Renal pelvis (tissue), 1 donor: ENCODE measurements at regions not wholly inside any gene's neighbourhood (a gene's known extent, or its start where the extent isn't known, plus 50 kb on each side); places are given as distances from the start of the nearest gene placed in this dataset.

ENCODE experiments used
- DNase-seq: peaks from one replicate; pipeline ENCODE4 v3.0.0-alpha.2; 2013

- no peak for DNase-seq
Measured at GRCh38 chr10:78319841-78320240, 286.2 kb downstream of the RPS24 start.

DNA sequence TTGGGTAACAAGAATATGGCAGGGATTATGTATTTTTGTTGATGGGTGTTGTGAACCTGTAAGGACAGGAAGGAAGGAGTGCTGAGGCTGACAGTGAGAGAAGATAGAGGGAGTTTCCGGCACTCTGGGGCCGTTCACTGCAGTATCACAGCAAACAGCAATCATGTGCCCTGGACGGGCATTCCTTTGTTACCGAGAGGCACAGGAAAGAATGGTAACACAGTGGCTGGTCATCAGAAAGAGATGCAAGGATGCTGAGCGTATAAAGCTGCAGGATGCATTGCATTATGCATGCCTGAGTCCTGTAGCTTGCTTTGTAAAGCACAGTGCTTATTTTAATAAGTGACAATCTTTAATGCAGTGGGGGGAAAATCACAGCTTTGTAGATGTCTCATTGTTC, 286.8 kb downstream of the RPS24 start:
- DNase-seq = no peak

GRCh38 chr10:78321000-78321399, 287.3 kb downstream of the RPS24 start:
- no peak for DNase-seq

DNA sequence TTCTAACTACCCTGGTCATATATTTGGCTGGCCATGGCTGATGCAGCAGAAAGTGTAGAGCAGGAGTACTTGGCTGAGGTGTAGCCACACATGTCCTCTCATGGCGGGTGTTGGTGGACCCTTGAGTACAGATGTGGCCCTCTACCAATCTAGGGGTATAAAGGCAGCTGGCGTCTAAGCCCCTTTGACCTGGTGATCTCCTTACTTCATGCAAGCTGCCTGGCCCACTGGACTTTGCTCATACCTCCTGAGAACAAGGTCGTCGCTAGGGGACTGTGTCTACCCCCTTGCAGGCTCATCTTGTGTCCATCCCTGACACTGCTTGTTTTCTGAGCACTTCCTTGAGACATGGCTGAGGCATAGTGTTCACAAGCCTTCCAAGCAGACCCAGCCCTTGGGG, 287.8 kb downstream of the RPS24 start:
- no peak for DNase-seq

- DNase-seq = no peak
Measured at GRCh38 chr10:78326372-78326771, 292.7 kb downstream of the RPS24 start.

- DNase-seq = no peak
Measured at GRCh38 chr10:78327778-78328591, 294.3 kb downstream of the RPS24 start.

DNA sequence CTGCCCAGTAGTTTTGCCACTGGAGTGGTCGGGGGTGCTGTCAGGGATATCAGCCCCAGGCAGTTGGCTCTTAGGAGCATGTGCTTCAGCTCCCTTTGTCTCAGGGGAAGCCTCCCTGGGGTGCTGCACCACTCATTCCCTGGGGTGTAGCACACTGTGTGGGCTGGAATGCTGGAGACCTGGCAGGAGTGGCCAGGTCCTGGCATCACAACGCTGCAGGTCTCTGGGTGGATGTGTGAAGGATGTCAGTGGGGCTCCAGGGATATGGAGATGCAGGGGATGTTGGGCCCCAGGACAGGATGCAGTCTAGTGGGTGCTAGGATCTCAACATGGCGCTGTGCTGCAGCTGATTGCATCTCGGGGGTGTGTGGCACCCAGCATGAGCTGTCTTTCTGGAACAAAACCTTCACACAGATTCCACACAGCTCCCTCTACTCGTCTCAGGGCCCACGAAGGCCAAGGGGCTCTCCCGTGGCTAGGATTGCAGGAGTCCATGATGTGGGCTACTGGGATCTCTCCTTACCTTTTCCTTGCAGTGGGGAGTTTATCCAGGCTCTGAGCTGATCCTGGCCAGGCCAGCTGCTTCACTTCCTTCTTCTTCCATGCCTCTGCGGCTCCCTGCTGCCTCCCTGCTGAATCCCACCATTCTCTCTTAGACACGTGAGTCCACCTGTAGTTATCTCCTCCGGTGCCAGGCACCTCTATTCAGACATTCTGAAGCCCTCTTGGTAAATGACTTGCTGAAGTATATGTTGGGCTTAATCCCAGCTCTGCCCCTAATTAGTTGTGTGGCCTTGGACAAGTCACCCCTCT, 295.1 kb downstream of the RPS24 start:
- DNase-seq = no peak

- no peak for DNase-seq
Measured at GRCh38 chr10:78330884-78331283, 297.2 kb downstream of the RPS24 start.

- DNase-seq = no peak
Measured at GRCh38 chr10:78331391-78331922, 297.8 kb downstream of the RPS24 start.

DNA sequence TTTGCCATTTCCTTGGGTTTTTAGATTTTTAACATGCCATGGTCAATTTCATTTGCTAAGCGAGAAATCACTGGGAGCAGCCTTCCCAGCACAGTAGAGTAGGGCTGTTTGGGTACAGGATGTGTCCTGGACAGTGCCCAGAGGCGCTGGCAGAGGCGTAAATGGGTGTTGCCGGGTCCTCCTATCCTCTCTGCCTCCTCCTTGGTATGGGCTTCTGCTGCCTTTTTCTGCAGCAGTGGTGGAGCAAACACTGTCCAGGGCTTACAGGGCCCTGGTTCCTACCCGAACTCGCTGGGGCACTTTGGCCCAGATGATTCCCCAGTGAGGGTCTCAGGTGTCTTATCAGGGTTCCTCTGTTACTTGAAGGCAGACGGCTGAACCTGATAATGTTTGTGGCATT, 298.3 kb downstream of the RPS24 start:
- DNase-seq = no peak

DNA sequence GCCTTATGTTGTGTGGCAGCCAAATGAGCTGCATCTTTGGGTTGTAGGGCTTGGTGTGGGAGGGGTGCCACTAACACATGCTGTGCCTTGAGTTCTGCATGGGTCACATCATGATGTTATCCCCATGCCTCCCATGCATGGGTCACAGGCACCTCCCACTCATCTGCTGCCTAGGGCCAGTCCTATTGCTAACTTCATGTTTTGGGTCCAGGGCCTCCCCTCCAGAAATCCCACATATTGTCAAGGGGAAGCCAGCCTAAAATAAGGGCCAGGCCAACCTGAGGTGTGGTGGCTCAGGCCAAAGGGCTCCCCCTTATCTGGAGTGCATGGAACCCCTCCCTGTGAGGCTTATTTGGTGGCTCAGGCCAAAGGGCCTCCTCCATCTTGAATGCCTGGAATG, 299.0 kb downstream of the RPS24 start:
- no peak for DNase-seq

DNA sequence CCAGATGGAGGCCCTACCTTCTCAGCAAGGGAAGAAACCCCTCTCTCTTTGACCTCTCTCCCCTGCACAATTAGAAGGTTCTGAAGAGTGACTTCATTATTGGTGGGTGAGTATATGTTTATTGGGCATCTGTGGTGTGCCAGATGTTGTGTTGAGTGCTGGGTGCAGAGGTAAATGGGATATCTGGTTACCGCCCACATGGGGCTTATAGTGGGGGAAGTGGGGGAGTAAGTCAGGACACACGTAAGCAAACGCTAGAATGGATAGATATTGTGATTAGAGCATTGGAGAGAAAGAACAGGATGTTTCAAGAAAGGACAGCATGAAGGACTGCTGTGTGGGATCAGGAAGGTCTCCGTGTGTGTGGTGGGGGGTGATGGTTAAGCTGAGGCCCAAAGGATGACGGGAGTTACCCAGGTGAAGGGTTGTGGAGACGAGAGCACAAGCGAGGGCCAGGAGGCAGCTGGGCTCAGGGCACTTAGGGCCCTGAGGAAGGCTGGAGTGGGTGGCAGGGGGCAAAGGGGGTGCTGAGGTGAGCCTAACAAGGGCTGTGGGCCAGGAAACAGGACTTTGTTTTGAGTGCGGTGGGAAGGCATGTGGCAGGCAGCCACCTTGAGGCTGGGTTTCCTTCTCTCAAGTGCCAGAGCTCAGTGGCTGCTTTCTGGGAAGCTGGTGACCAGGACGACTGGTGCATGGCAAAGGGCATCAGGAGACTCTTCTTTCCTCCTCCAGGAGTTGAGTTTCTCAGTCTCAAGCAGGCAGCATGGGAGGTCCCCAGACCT, 299.9 kb downstream of the RPS24 start:
- no peak for DNase-seq

DNA sequence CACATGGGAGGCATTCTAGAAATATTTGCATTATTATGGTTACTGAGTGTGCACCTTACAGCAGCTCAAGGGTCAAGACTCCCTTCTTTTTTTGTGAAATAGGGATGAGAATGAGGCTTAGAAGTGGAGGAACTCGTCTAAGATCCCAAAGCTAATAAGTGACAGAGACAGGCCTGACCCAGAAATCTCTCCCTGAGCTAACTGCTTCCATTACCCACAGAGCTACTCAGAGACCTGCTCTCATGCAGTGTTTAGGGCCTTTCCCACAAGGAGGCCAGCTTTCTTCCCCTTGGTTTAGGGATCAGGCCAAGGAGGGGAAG, 301.7 kb downstream of the RPS24 start:
- DNase-seq = no peak

DNA sequence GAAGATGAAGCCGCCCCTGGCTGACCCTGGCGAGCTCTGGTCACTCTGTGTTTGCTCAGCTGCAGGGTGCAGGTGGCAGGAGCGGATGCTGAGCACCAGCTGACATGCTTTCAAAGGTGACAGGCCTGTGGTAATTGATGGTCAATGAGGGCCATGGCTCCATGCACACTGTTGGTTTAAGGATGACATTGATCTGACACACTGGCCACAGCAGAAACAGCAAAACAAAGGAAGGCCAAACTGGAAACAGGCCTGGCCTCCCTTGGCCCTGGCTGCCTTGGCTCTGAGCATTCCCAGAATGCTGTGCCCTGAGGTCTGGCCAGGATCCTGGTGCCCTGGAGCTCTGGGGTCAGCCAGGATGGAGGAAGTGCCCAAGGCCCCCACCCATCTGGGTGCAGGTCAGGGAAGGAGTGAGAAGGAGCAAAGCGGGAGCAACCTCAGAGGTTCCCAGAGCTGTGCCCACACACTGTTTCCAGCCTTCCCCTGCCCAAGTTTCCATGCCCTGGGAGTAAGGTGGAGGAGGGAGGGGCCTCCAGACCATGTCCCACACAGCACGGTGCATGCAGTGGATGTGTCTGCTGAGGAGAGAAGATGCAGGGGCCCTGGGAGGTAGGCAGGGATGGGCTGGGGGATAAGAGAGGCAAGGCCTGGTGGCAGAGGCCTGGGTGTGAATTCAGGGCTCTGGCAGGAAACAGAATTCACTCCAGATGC, 302.2 kb downstream of the RPS24 start:
- no peak for DNase-seq

- no peak for DNase-seq
Measured at GRCh38 chr10:78336402-78336791, 302.7 kb downstream of the RPS24 start.

DNA sequence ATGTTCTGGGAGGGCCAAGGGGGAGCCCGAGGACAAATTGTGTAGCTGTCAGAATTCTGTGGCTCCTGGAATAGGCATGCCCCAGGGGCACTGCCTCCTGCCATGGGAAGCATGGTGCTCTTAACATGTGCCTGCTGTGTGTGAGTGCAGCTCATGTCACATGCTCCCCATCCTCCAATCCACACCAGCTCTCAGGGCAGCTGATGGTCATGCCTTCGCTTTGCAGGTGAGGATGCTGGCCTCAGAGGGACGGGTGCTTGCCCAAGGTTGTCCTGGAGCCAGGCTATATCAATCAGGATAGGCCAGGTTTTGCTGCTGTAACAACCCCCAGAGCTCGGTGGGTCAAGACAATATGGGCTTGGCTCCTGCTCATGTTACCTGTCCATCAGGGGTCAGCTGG, 303.4 kb downstream of the RPS24 start:
- DNase-seq = no peak

DNA sequence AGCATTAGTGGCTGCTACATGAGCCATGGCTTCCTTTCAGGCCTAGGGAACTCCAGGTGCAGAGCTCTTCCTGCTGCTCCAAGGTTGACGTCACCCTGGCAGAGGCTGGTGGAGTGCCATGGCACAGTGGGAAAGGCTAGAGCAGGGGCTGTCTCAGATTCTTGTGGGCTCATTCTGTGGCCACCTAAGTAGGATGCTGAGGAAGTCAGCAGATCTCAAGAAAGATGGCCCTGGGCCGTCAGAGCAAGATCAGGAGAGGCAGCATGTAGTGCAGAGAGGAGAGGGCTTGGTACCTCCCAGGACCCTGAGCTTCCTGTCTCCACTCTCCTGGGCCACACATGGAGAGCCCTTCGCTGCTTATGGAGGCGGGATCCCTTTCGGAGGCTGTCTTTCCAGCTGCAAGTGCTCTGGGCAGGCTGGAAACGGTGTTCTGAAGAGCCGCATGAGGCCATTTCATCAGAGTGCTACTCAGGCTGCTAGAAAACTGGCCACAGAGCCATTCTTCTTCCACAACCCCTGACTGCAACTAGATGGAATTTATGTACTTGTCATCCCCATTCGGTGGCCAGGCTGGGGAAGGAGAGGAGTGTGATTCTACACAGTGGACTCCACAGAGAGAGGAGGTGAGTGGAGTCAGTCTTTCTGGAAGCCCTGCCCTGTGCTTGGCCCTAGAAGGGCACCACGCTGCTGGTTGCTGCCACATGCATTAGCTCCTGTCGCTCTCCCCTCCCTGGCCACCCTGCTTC, 304.2 kb downstream of the RPS24 start:
- DNase-seq = no peak

DNA sequence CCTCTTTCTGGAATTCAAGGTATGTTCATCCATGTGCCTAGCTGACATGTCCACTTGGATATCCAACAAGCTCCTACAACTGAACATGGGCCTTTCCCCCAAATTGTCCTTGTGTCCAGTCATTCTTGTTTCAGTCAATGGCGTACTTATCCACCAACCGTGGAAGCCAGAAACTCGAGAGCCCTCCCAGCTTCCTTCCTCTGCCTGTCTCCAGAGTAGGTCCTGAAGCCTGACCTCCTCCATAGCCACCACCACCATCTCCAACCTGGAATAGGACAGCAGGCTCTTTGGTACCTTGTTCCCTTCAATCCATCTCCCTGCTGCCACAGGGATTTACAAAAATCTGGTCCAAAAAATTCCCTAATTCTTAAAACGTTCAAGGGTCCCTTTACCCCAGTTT, 305.1 kb downstream of the RPS24 start:
- DNase-seq = no peak

GRCh38 chr10:78339251-78339650, 305.6 kb downstream of the RPS24 start:
- no peak for DNase-seq

DNA sequence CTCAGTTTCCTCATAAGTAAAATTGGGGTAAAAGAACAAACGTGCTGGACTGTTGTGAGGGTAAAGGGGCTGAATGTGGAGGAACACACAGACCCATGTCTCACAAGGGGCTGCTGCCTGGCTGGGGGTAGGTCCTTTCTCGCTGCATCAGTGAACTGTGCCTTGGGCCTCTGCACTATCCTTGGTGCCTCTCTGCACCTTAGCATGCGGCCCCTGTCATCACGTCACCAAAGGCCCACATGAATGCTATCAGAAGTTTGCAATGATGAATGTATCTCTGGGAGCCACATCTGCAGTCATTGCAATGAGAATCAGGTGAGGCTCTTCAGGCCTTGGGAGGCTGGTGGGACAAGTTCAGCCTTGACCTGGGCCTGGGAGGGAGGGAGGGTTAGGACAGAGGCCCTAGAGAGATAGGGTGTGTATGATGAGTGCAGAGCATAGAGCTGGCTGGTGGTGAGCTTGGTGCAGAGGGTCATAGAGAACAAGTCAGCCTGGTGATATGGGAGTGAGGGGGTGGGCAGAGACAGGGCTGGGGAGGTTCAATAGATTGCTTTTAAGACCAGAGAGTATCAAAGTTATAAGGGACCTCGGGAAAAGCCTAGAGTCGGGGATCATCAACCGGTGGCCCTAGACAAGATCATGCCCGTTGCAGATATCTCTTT, 308.4 kb downstream of the RPS24 start:
- no peak for DNase-seq
